Liver (tissue), 8 donors: ENCODE measurements at regions not wholly inside any gene's neighbourhood (a gene's known extent, or its start where the extent isn't known, plus 50 kb on each side); places are given as distances from the start of the nearest gene placed in this dataset.

Experiments
- DNase-seq: peaks from one replicate; pipeline ENCODE4 v3.0.0-alpha.2; 2017; ENCODE audit warnings: low spot score
- H3K27ac ChIP-seq, 2 donors: one replicate each; pipeline ENCODE4 v1.7.0; 2013; ENCODE audit warnings: inconsistent platforms in 2 of 2, low read length in 2 of 2, control low read depth in 1 of 2, low read depth in 1 of 2, mild to moderate bottlenecking in 1 of 2
- H3K27me3 ChIP-seq, 4 donors: one replicate each; pipeline versions ENCODE4 v1.6.1 to v1.7.0; 2013; ENCODE audit warnings: low read length in 3 of 4, inconsistent platforms in 1 of 4, mild to moderate bottlenecking in 1 of 4, moderate library complexity in 1 of 4; ENCODE audit not compliant: control insufficient read depth in 4 of 4, insufficient read depth in 4 of 4
- H3K36me3 ChIP-seq, 4 donors: one replicate each; pipeline versions ENCODE4 v1.6.1 to v1.7.0; 2013; ENCODE audit warnings: low read length in 3 of 4, mild to moderate bottlenecking in 3 of 4, low read depth in 1 of 4, moderate library complexity in 1 of 4; ENCODE audit not compliant: control insufficient read depth in 4 of 4, insufficient read depth in 3 of 4
- H3K4me1 ChIP-seq, 4 donors: one replicate each; pipeline versions ENCODE4 v1.6.1 to v1.7.0; 2013; ENCODE audit warnings: low read length in 3 of 4, mild to moderate bottlenecking in 3 of 4, moderate library complexity in 1 of 4; ENCODE audit not compliant: control insufficient read depth in 4 of 4, insufficient read depth in 4 of 4
- H3K4me3 ChIP-seq, 3 donors: one replicate each; pipeline versions ENCODE4 v1.6.1 to v1.7.0; 2013; ENCODE audit warnings: low read length in 3 of 3, control low read depth in 1 of 3, low read depth in 1 of 3, mild to moderate bottlenecking in 1 of 3
- H3K9ac ChIP-seq, 2 donors: one replicate each; pipeline ENCODE4 v1.7.0; 2013; ENCODE audit warnings: low read length in 2 of 2, mild to moderate bottlenecking in 2 of 2, moderate library complexity in 2 of 2, control low read depth in 1 of 2, low read depth in 1 of 2
- H3K9me3 ChIP-seq, 4 donors: one replicate each; pipeline versions ENCODE4 v1.6.1 to v1.7.0; 2013; ENCODE audit warnings: low read length in 3 of 4; ENCODE audit not compliant: control insufficient read depth in 4 of 4
- ATF3 ChIP-seq: IDR thresholded peaks from 2 replicates; pipeline ENCODE4 v1.6.1; 2016; ENCODE audit warnings: antibody characterized with exemption
- CTCF ChIP-seq: fragments of 150-350 bp; IDR thresholded peaks from 2 replicates; pipeline ENCODE4 v1.5.1; 2017; ENCODE audit warnings: improper control_type of control experiment, low read depth, low read length; ENCODE audit not compliant: missing input control
- EGR1 ChIP-seq, 2 donors: IDR thresholded peaks; 2 replicates each; pipeline ENCODE4 v1.6.1; 2016 to 2018; ENCODE audit warnings: antibody characterized with exemption in 2 of 2, low read depth in 2 of 2
- FOXA1 ChIP-seq: IDR thresholded peaks from 2 replicates; pipeline ENCODE4 v1.6.1; 2016; ENCODE audit warnings: antibody characterized with exemption
- FOXA2 ChIP-seq: IDR thresholded peaks from 2 replicates; pipeline ENCODE4 v1.6.1; 2016; ENCODE audit warnings: antibody characterized with exemption
- GABPA ChIP-seq, 2 donors: IDR thresholded peaks in 1 of 2; conservative IDR thresholded peaks in 1 of 2; 2 replicates each; pipeline ENCODE4 v1.6.1; 2016; ENCODE audit warnings: antibody characterized with exemption in 2 of 2, mild to moderate bottlenecking in 1 of 2, moderate library complexity in 1 of 2
- HNF4A ChIP-seq, 2 donors: conservative IDR thresholded peaks; 2 replicates each; pipeline ENCODE4 v1.6.1; 2016; ENCODE audit warnings: antibody characterized with exemption in 2 of 2, mild to moderate bottlenecking in 2 of 2
- HNF4G ChIP-seq: IDR thresholded peaks from 2 replicates; pipeline ENCODE4 v1.6.1; 2016; ENCODE audit warnings: antibody characterized with exemption
- JUND ChIP-seq, 2 donors: IDR thresholded peaks; 2 replicates each; pipeline ENCODE4 v1.6.1; 2016; ENCODE audit warnings: antibody characterized with exemption in 2 of 2
- NR2F2 ChIP-seq: IDR thresholded peaks from 2 replicates; pipeline ENCODE4 v1.6.1; 2016; ENCODE audit warnings: antibody characterized with exemption
- RAD21 ChIP-seq, 2 donors: IDR thresholded peaks; 2 replicates each; pipeline ENCODE4 v1.6.1; 2016; ENCODE audit warnings: antibody characterized with exemption in 2 of 2, mild to moderate bottlenecking in 2 of 2
- RXRA ChIP-seq, 2 donors: IDR thresholded peaks; 2 replicates each; pipeline ENCODE4 v1.6.1; 2017 to 2018; ENCODE audit warnings: antibody characterized with exemption in 2 of 2, mild to moderate bottlenecking in 1 of 2
- SP1 ChIP-seq: IDR thresholded peaks from 2 replicates; pipeline ENCODE4 v1.6.1; 2018; ENCODE audit warnings: antibody characterized with exemption, mild to moderate bottlenecking
- TAF1 ChIP-seq: conservative IDR thresholded peaks from 2 replicates; pipeline ENCODE4 v1.6.1; 2016; ENCODE audit warnings: antibody characterized with exemption, mild to moderate bottlenecking
- YY1 ChIP-seq: IDR thresholded peaks from 2 replicates; pipeline ENCODE4 v1.6.1; 2016; ENCODE audit warnings: antibody characterized with exemption, mild to moderate bottlenecking
- WGBS: extraction: QIAGEN DNeasy Blood & Tissue Kit; methylation state at CpG from one replicate; pipeline ENCODE4 v1.1.7; 2013; 5-methylcytosine and 5-hydroxymethylcytosine counted together
- TF ChIP-seq, protein P1 (sequence below): IDR thresholded peaks from 2 replicates; pipeline ENCODE4 v1.6.1; 2016; ENCODE audit warnings: antibody characterized with exemption
- TF ChIP-seq, protein P2 (sequence below): IDR thresholded peaks from 2 replicates; pipeline ENCODE4 v1.6.1; 2016; ENCODE audit warnings: antibody characterized with exemption, mild to moderate bottlenecking
- TF ChIP-seq, protein P3 (sequence below): IDR thresholded peaks from 2 replicates; pipeline ENCODE4 v1.6.1; 2016; ENCODE audit warnings: antibody characterized with exemption
- donor health status: healthy.
- donor health status: healthy.
- donor health status: healthy.
- donor health status: healthy.
- donor health status: healthy.

- TF ChIP-seq, protein P1, sequence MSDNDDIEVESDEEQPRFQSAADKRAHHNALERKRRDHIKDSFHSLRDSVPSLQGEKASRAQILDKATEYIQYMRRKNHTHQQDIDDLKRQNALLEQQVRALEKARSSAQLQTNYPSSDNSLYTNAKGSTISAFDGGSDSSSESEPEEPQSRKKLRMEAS, result no peak
- TF ChIP-seq JUND (IDR thresholded peaks at IDR 0.05) (no peak), TAF1 (no peak), NR2F2 (no peak), RXRA (IDR thresholded peaks at IDR 0.05) (no peak), CTCF (no peak), GABPA (IDR thresholded peaks at IDR 0.05 in 1 of 2, conservative IDR thresholded peaks at IDR 0.05 in 1 of 2) (no peak), EGR1 (IDR thresholded peaks at IDR 0.05; ENCODE audit: low read depth in 2 of 2) (no peak), SP1 (no peak), FOXA2 (no peak), RAD21 (IDR thresholded peaks at IDR 0.05) (no peak), YY1 (no peak), HNF4A (conservative IDR thresholded peaks at IDR 0.05) (no peak), HNF4G (no peak), FOXA1 (no peak), ATF3 (no peak)
- TF ChIP-seq, protein P2, sequence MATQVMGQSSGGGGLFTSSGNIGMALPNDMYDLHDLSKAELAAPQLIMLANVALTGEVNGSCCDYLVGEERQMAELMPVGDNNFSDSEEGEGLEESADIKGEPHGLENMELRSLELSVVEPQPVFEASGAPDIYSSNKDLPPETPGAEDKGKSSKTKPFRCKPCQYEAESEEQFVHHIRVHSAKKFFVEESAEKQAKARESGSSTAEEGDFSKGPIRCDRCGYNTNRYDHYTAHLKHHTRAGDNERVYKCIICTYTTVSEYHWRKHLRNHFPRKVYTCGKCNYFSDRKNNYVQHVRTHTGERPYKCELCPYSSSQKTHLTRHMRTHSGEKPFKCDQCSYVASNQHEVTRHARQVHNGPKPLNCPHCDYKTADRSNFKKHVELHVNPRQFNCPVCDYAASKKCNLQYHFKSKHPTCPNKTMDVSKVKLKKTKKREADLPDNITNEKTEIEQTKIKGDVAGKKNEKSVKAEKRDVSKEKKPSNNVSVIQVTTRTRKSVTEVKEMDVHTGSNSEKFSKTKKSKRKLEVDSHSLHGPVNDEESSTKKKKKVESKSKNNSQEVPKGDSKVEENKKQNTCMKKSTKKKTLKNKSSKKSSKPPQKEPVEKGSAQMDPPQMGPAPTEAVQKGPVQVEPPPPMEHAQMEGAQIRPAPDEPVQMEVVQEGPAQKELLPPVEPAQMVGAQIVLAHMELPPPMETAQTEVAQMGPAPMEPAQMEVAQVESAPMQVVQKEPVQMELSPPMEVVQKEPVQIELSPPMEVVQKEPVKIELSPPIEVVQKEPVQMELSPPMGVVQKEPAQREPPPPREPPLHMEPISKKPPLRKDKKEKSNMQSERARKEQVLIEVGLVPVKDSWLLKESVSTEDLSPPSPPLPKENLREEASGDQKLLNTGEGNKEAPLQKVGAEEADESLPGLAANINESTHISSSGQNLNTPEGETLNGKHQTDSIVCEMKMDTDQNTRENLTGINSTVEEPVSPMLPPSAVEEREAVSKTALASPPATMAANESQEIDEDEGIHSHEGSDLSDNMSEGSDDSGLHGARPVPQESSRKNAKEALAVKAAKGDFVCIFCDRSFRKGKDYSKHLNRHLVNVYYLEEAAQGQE, result no peak
- TF ChIP-seq, protein P3, sequence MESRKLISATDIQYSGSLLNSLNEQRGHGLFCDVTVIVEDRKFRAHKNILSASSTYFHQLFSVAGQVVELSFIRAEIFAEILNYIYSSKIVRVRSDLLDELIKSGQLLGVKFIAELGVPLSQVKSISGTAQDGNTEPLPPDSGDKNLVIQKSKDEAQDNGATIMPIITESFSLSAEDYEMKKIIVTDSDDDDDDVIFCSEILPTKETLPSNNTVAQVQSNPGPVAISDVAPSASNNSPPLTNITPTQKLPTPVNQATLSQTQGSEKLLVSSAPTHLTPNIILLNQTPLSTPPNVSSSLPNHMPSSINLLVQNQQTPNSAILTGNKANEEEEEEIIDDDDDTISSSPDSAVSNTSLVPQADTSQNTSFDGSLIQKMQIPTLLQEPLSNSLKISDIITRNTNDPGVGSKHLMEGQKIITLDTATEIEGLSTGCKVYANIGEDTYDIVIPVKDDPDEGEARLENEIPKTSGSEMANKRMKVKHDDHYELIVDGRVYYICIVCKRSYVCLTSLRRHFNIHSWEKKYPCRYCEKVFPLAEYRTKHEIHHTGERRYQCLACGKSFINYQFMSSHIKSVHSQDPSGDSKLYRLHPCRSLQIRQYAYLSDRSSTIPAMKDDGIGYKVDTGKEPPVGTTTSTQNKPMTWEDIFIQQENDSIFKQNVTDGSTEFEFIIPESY, result no peak
- Histone ChIP-seq H3K4me3 (no peak overlapping the region), H3K27me3 (no peaks in the 10 kb centered on the region), H3K27ac (no peak overlapping the region), H3K4me1 (peaks cover 0 to 7% (median 0%) of the 10 kb centered on the region in 4 donors), H3K36me3 (no peaks in the 10 kb centered on the region), H3K9me3 (no peaks in the 10 kb centered on the region), H3K9ac (no peak overlapping the region)
- DNase-seq, result no peak
- WGBS, result 97% methylated on average over 2 of the region's 2 CpGs
Measured at GRCh38 chr1:55347041-55347440, 131.9 kb upstream of the USP24 start.
